OCI-M1 (cell line): ENCODE measurements at regions not wholly inside any gene's neighbourhood (a gene's known extent, or its start where the extent isn't known, plus 50 kb on each side); places are given as distances from the start of the nearest gene placed in this dataset.

Experiments
- DNase-seq: peaks from one replicate; lab custom pipeline; 2025; lab: John Stamatoyannopoulos, UW

DNA sequence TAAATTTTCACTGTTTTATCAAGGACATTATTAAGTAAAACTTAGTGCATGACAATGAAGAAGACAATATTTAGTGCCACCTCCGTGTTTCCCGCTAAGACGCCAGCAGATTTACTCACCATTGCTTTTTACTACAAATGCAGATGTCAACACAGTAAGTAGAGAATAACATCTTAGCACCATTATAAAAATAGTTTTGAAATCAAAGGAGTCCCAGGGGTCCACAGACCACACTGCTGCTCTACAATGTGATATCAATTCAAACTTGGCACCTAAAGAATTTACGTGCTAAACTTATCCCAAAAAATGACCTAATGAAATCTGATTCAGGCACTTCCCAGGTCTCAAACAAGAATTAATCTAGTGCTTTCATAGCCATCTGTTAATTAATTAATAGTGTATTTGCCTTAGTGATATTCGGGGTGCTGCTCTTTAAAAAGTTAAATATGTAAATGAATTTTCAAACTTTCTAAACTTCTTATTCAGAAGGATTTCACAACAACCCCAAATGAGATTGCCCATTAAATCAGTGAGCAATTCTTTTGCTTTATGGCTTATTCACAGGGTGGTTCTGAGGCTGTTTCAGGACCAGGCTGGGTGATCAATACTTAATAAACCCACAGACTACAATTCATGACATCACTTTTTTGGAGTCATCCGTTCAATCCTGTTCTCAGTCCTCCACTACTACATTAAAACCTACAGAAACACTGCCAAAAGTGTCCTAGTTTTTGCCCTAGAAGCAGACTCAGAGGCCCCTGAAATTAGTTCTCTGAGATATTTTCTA lies 161.3 kb upstream of the LMNTD1 start:
- no peak for DNase-seq

DNA sequence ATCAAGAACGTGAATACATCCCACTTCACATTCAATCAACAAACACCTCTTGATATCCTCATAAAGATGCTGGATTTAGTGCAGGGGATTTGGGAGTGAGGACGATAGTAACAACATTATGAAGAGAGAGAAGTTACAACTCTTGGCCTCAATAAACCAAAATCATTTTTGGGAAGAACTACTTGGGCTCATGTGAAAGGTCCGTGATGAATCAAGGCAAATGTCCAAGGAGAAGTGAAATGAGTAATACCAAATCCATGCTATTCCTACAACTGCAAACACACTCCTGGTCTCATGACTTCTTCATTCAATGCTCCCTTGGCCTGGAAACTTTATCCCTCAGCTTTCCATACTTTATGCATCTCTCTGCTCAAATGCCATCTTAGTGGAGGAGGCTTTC lies 162.0 kb upstream of the LMNTD1 start:
- DNase-seq = no peak

DNA sequence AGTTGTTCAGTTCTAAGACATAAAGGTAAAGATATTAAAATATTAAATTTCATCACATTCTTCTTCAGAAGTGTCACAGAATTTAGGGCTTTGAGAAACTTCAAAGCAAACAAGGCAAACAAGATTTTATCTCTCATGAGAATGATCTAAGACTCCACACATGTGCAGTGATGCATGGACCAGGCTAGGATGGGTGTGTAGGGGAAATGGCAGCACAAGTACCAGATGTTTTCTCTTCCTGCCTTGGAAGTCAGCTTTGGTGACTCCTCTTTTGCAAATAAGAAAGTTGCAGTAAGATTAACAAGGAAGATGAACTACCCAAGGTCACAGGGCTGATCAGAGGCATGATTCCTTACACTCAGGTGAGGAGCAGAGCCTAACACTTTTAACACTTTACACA lies 163.8 kb upstream of the LMNTD1 start:
- no peak for DNase-seq

DNA sequence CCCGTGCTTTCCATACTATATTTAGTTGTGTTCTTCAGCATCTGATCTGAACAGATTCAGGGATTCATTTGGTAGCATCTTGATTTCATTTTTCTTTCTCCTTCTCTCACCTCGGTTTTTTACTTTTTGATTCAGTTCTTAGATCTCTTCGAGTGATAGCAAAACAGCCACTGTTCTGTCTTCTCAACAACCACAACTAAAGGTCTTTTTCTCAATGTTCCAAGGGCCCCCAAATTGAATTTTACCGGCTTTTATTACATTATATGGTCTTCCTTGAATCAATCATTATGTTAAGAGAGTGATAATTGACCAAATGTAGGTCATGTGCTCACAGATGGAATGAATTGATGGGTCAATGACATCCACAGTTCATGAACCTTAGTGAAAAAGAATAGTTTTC lies 164.5 kb upstream of the LMNTD1 start:
- no peak for DNase-seq

DNA sequence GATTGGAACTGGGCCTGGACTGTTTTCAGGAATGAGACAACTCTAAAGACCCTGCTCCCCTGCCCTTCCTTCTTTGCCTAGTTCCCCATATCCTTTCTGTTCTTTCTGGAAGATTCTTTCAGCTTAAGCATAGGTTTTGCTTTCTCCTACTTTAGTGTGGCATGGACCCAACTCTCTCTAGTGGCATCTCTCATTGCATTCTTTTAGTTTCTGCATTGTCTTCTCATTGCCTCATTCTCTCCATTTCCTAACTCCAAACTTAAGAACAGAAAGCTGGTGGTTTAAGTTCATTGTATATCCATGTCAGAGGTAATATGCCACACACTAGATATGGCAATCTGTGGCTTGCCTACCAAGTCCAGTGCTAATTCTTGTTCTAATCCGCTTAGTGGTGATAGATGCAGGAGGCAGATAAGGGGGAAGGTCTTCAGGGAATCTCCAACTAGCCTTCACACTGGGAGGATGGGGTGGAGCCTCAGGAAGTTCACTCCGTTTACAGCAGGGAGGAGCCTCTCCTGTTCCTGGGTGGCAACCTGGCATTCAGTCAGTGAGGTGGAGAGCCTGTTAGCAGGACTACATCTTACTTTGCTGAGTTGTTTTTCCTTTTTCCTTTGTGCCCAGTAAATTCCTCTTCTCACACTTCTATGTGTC lies 165.1 kb upstream of the LMNTD1 start:
- DNase-seq = no peak

DNA sequence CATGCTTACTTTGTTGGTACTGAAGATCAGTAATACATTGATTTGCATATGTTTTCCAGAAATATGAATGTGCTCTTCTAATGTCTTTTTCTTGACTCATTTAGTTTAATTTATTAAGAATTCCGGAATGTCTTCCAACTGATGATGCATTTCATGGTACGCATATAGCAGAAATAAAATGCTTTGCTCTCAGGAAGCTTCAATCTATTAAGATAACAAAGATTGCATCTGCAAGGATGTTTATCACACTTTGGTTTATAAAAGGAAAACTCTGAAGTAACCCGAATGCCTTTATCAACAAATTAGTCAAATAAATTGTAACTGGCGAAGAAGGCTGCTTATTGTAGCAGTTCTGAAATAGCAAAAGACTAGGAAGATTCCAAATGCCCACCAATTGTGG lies 166.4 kb upstream of the LMNTD1 start:
- no peak for DNase-seq

DNA sequence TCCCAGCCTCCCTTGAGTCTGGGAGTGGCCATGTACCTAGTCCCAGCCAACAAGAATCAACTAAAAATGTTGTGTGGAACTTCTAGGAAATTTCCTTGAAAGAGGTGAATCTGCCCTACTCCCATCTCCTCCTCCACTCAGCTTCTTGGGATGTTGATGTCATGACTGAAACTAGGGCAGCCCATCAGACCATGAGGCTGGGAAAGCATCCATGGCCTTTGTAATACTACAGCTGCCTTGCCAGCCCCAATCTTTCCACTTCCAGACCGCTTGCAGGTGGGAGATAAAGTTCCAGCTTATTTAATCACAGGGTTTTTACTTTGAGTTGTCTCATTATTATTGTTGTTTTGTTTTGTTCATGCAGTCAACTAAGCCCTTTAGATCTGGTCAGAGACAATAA lies 170.3 kb upstream of the LMNTD1 start:
- no peak for DNase-seq

DNA sequence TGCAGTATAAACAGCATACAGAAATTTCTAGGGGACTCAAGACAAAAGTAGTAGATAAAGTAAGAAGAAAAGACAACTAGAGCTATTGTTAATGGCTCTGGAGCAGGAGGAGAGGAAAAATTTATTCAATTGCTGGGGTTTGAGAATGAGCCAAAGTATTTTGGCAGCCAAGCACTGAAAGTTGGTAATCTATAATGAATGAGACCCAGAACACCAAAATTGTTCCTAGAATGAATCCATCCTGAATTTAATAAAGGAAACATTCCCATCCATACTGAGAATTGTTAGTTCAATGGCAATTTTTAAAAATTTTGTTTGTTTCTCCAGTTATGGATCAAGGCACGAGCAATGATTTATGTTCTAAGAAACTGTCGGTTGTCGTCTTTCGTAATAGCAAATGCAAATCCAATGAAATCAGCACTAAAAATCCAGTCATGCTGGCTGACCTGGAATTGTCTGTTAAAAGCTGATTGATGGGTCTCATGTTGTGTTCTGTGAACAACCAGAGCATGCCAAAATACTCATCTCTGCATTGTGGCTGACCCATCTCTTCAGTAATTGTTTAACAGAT lies 170.9 kb upstream of the LMNTD1 start:
- DNase-seq = no peak

DNA sequence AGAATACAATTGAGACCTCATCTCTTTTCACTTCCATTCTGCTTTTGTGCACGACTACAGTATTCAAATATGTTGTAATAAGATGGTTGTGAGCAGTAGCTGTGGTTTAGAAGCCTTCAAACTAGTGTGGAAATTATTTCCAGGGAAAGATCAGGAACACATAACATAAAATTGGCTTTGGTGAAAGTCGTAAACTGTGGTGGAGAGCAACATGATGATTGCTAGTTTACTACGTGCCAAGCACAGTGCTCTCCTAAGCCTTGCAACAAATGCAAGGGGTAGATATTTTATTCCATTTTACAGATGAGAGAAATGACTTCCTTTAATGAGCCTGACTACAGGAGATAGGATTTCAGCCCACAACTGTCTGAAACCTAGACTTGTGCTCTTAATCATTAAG lies 172.4 kb upstream of the LMNTD1 start:
- no peak for DNase-seq

DNA sequence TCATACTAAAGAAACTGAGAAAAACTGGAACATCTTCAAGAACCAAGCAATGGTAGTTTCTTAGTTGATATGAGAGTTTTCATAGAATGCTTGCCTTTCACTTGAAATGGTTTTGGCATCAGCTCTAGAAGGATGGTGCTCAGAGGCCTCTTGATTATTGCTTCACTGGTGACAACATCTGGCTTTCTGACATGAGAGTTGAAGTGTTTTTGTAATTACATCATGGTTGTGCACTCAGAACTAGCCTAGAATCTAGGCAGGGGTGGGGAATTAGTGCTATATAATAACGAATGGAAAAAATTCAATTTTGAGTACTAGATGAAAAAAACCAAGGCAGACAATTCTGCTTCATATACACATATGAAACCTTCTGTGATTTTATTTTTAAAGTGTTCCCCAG lies 172.8 kb upstream of the LMNTD1 start:
- DNase-seq = no peak

DNA sequence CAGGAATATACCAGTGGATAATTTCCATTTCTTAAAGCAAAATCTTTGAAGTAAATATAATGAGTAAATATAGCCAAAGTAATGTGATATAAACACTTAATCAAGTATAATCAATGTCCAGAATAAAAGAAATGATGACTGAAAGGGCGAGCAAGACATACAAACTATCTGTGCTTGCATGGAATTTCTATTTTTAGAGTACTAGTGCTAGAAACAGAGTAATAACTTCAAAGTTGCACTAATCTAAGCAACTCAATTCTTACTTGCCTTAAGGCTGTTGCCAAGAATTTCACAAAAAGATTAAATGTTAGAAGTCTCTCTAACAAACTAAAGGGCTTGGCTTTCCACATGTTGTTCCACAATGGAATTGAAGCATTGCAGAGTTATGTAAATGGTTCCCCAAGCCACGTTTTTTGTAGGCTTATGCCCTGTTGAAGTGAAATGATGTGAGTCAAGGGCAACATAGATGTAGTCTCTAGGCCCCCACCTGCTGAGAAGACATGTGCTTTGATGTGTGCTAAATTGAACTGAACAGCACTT lies 175.0 kb upstream of the LMNTD1 start:
- no peak for DNase-seq

DNA sequence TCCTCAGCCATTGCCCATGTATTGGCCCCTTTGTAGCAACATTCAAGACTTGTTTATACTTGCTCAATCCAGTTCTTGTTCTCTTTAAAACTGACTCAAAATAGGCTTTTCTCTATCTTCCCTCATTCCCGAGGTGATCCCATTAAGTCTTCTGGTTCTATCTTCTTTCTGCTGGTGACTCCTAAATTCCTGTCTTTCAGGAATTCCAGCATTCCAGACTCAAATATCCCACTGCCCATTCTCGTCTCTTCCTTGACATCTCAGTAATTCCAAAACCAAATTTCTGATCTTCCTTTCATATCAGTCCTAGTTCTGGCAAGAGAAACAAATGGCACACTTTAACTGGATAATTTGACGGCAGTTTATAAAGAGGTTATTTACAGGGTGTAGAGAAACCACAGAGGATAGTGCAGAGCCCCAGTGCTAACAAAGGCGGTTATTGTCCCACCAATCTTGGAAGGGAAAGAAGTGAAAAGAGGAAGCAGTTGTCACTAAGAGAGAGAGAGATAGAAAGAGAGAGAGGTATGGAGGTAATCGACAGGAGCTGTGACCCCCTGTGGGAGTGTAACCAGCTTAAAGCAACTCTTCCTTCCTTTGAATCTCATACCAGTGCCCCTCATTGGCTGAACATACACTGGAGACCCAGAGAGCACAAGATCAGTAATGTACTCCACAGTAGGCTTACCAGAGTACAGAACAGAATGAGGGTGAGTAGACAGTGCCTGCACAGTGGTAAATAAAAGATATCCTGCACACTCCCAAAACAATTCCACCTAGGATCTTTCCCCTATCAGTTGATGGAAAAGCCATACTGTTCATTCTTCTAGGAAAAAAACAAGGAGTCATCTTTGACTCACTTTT lies 177.6 kb upstream of the LMNTD1 start:
- peak; percentile 88 for DNase-seq

DNA sequence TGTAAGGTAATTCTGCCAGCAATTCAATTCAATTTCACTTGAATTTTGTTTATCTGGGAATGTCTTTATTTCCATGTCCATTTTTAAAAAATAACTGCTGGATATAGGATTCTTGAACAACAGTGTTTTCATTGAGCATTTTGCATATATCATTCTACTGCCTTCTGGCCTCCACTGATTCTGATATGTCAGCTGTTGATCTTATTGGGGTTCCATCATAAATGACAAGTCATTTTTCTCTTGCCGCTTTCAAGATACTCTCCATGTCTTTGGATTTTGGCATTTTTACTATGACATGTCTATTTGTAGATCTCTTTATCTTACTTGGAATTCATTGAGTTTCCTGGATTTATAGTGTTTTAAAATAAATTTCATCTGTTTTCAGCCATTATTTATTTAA lies 180.5 kb upstream of the LMNTD1 start:
- no peak for DNase-seq

DNA sequence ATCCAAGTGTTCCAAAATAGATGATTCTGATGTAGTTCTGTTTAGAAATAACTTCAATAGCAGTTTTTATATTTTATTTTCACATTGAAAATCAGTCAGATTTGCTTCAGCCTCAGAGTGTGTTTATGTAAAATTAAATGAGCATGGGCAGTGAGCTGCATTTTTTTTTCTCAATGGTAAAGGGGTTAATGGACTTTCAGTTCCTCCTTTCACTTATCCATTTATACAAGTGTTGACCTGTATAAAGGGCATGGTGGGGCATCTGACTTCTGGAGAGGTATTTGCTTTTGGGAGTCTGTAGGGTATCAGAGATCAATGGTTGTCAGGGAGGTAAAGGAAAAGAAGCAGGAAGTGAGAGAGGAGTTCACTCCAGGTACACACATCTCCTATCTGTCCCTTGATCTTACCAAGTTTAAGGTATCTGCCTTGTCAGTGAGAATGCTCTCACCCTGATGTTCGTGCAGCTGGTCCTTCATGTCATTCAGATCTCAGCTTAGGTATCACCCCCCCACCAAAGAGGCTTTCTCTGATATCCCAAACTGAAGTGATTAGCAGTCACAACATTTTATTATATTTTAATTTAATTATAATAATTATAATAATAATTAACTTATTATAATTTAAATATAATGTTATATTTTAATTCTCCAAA lies 181.6 kb upstream of the LMNTD1 start:
- DNase-seq = no peak

DNA sequence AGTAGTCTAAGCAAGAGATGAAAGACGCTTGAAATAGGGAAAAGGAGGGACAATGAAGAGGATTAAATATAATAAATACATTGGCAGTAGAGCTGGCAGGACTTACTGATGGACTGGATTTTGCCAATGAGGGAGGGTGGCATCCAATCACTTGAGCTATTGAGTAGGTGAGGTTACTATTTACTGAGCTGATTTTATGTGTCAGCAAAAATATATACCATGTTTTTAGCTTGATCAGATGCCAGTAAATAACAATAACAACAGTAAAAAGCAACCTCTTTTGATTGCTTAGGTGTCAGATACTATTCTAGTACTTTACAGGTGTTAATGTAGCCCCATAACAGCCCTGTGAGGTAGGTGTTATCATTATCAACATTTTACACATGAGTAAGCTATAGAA lies 187.5 kb upstream of the LMNTD1 start:
- no peak for DNase-seq

DNA sequence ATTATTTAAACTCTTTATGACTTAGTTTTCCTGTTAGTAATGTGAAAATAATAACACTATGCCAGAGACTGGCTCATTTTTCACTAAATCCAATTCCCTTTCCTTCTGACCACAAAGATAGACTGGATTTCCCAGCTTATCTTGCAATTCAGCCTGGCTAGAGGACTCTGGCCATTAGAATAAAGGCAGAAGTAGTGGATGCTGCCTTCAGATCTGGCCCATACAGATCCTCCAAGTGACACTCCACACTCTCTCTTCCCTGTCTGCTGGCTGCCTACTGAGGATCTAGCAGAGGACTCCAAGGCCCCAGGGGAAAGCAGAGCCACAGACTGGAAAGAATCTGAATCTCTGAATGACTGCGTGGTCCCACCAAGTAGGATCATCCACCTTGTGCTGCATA lies 188.8 kb upstream of the LMNTD1 start:
- DNase-seq = no peak

DNA sequence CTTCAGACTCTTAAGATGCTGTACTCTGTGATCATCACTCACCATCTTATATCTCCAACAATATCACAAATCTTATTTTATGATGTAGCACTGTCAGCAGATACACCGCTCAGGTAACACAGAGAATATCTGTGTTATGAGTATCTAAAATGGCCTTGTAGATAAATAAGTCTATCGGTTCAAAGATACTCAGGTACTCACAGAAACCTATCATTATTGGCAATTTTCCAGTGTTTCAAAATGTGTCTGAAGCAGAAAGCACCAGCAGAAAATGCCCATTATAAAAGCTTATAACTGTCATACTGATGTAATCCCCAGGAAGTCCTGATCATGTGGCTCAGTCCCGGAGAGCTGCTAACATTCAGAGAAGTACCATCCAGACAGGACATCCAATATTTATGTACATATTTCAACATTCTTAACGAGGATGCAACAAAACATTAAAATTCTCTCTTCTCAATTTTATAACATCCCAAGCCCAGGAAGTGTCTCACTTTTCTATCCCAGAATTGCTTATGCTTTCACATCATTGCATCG lies 190.7 kb upstream of the LMNTD1 start:
- DNase-seq = peak; percentile 68

DNA sequence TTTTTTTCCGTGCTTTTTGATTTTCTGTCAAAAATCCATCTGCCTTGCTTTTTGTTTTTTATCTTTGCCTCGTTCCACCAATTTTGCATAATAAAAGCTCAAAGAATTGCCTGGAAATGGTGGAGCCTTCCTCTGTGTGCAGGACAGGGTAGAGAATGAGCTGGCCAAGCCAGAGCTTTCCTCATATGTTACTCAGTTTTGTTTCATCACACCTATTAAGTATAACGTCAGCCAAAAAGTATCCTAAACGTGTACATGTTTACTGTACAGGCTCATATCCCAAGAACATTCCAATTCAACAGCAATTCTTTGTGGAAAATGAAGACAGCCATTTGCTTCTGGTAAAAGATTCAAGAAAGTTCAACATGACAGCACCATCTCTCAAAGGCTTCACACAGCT lies 191.2 kb upstream of the LMNTD1 start:
- DNase-seq = no peak

DNA sequence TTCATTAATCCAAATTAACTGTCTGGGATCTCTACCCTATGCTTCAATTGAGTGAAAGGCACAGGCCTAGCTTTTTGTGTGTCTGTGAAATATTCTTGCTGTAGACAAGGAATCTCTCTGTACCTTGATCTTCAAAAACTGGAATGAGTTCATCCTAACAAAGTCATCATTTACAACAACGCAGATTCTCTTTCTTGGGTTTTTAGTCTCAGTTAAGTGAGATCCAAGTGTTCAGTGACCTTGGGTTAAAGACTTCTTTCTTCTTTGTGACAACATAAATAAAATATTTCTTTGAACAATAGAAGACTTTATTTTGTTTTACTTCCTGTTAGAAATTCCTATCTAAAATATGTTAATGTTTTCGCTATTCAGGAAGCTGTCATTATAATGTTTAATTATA lies 192.2 kb upstream of the LMNTD1 start:
- DNase-seq = no peak

DNA sequence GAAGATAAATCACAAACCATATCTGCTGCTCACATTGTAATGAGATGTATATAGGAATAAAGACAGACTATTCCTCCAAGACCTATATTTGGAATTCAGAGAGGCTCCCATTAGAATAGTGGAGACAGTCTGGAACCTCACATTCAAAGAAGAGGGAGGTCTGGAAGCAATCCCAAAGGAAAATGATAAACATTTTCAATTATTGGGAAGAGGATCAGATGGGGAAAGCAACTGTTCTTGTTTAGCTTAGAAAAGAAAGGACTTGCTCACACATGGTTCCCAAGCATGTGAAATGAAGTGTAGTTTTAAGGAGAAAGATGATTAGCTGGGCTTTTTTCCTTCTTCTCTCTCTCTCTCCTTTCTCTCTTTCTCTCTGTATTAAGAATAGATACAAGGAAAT lies 193.0 kb upstream of the LMNTD1 start:
- no peak for DNase-seq

DNA sequence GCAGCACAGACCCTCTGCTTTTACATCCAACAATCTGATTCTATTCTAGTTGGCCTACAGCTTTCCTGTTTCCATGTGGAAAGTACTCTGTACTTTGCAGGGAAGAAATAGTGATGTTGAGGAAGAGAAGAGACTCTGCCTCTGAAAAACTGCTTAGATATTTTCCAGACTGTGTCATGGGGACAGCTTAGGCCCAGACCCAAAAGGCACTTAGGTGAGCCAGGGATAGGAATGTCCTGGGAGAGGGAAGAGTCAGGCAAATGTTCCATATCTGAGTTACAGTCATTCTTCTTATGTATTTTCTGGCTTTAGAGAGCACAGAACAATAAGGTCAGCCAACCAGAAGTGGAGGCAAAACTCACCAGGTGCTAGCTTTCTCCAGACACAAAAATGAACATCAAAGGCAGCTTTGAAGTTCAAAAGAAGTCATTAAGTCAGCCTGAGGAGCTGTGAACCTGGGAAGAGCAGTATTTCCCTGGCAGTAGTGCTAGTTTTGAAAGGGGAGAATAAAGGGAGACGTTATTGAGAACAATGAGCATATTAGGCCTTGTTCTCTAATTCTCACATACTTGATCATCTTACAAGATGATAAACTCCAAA lies 199.7 kb upstream of the LMNTD1 start:
- DNase-seq = no peak
